Heart left ventricle (tissue), 16 donors: ENCODE measurements at regions not wholly inside any gene's neighbourhood (a gene's known extent, or its start where the extent isn't known, plus 50 kb on each side); places are given as distances from the start of the nearest gene placed in this dataset.

Source experiments
- ATAC-seq, 4 donors: fragments of 200-7000 bp; cut with Tn5 transposase; one replicate each; pipeline ENCODE4 v1.9.1; 2020 to 2022; ENCODE audit warnings: moderate library complexity in 4 of 4, mild to moderate bottlenecking in 3 of 4, moderate number of reproducible peaks in 1 of 4
- DNase-seq, 5 donors: peaks; one replicate each; pipeline ENCODE4 v3.0.0-alpha.2; 2020
- H3K27ac ChIP-seq, 12 donors: fragments of 200-600 bp; sonication (generic) in 4 of 12; one replicate each; pipeline versions ENCODE4 v1.5.0 to v1.8.0; 2016 to 2022; ENCODE audit warnings: mild to moderate bottlenecking in 2 of 12
- H3K27me3 ChIP-seq, 9 donors: fragments of 200-600 bp; sonication (generic) in 2 of 9; one replicate each; pipeline versions ENCODE4 v1.5.1 to v1.8.0; 2016 to 2022; ENCODE audit warnings: mild to moderate bottlenecking in 3 of 9
- H3K36me3 ChIP-seq, 9 donors: fragments of 200-600 bp; sonication (generic) in 2 of 9; one replicate each; pipeline versions ENCODE4 v1.5.0 to v1.8.0; 2018 to 2022; ENCODE audit warnings: mild to moderate bottlenecking in 2 of 9
- H3K4me1 ChIP-seq, 12 donors: fragments of 200-600 bp; sonication (generic) in 4 of 12; one replicate each; pipeline versions ENCODE4 v1.5.0 to v1.8.0; 2016 to 2022; ENCODE audit warnings: mild to moderate bottlenecking in 3 of 12
- H3K4me3 ChIP-seq, 12 donors: fragments of 200-600 bp; sonication (generic) in 4 of 12; one replicate each; pipeline versions ENCODE4 v1.5.0 to v1.8.0; 2017 to 2022; ENCODE audit warnings: mild to moderate bottlenecking in 9 of 12, moderate library complexity in 4 of 12
- H3K9me3 ChIP-seq, 12 donors: fragments of 200-600 bp; sonication (generic) in 4 of 12; one replicate each; pipeline versions ENCODE4 v1.5.0 to v1.8.0; 2016 to 2022; ENCODE audit warnings: mild to moderate bottlenecking in 1 of 12
- CTCF ChIP-seq, 12 donors: fragments of 200-600 bp; sonication (generic) in 4 of 12; IDR thresholded peaks; one replicate each; pipeline versions ENCODE4 v1.5.0 to v1.8.0; 2018 to 2022; ENCODE audit warnings: antibody characterized with exemption in 12 of 12, mild to moderate bottlenecking in 5 of 12
- POLR2A ChIP-seq, 2 donors: fragments of 450-650 bp; IDR thresholded peaks; one replicate each; pipeline ENCODE4 v1.6.1; 2017; ENCODE audit warnings: antibody characterized with exemption in 2 of 2, mild to moderate bottlenecking in 2 of 2, moderate library complexity in 2 of 2
- WGBS, 4 donors: extraction: QIAGEN DNeasy Blood & Tissue Kit in 2 of 4; methylation state at CpG; one replicate each; pipeline versions ENCODE4 v1.1.5 to v1.1.7; 2013 to 2018; 5-methylcytosine and 5-hydroxymethylcytosine counted together
- intact Hi-C, 10 donors: fragments of 100-400 bp; cut with DNase I; formaldehyde crosslinking; loops; one replicate each; pipeline versions ENCODE4 v1.11.1 to v1.14.2; 2022
- donor health status: ischemic (EF 13 %, LVEDD 7.1; RV severe dilation, severe dysfunction).
- donor health status: healthy with polysubstance abuse.
- donor health status: DM: no; HTN: yes; CAD: no.
- donor health status: DM: no; HTN: no; CAD: no.
- donor health status: ischemic (EF 25% LVEDD 6.9; RV normal size, moderate dysfunction).
- donor health status: ischemic (EF 25% LVEDD 5.7; RV mildly dilated, moderate dysfunction).
- donor health status: healthy.
- donor health status: DM: yes; HTN: yes; CAD: no.
- donor health status: ischemic (EF 35%, LVEDD 5.7; RV mildly dilated, moderate dysfunction).
- donor health status: nonischemic (EF 11% LVEDD 7.7; RV severe dilation, severe dysfunction).
- donor health status: DM: yes; HTN: yes; CAD: no.
- donor health status: PGD.
- donor health status: ischemic (EF 29% LVEDD 5.4; RV normal size, mild dysfunction).
- donor health status: nonischemic (EF 23%, LVEDD 6.1; RV moderate dilation, normal function).

- peaks cover 0 to 3% (median 0%) of the 10 kb centered on the region in 12 donors for H3K9me3 ChIP-seq
- no peaks in the 10 kb centered on the region for H3K36me3 ChIP-seq
- no peak overlapping the region for H3K27ac ChIP-seq
- WGBS, 4 donors: 64 to 73% (median 66%) methylated on average over 5 of the region's 5 CpGs
- no peaks in the 10 kb centered on the region for H3K4me1 ChIP-seq
- H3K27me3 ChIP-seq: no peaks in the 10 kb centered on the region
- TF ChIP-seq POLR2A (IDR thresholded peaks at IDR 0.05) (no peak), CTCF (IDR thresholded peaks at IDR 0.05) (no peak)
- intact Hi-C loops: no loop called here
- DNase-seq (no peak), ATAC-seq (no peak)
- no peak overlapping the region for H3K4me3 ChIP-seq
Observed at GRCh38 chr13:94928127-94928775, 215.9 kb upstream of the SOX21 start.

GRCh38 chr13:94925263-94925662 lies 212.9 kb upstream of the SOX21 start:
- DNase-seq (no peak), ATAC-seq (no peak)
- Histone ChIP-seq H3K4me1 (no peaks in the 10 kb centered on the region), H3K36me3 (no peaks in the 10 kb centered on the region), H3K9me3 (no peaks in the 10 kb centered on the region), H3K27ac (no peak overlapping the region), H3K27me3 (no peaks in the 10 kb centered on the region), H3K4me3 (no peak overlapping the region)
- TF ChIP-seq CTCF (IDR thresholded peaks at IDR 0.05) (no peak), POLR2A (IDR thresholded peaks at IDR 0.05) (no peak)
- intact Hi-C loops: no loop called here
- 63 to 78% (median 68%) methylated on average over 3 of the region's 3 CpGs for WGBS, 4 donors

GRCh38 chr13:94921181-94921580 lies 208.8 kb upstream of the SOX21 start:
- Histone ChIP-seq H3K27ac (no peak overlapping the region), H3K4me3 (no peak overlapping the region), H3K36me3 (no peaks in the 10 kb centered on the region), H3K27me3 (no peaks in the 10 kb centered on the region), H3K9me3 (no peaks in the 10 kb centered on the region), H3K4me1 (no peaks in the 10 kb centered on the region)
- TF ChIP-seq CTCF (IDR thresholded peaks at IDR 0.05) (no peak), POLR2A (IDR thresholded peaks at IDR 0.05) (no peak)
- ATAC-seq (no peak), DNase-seq (no peak)
- intact Hi-C loops: no loop called here
- WGBS, 4 donors: 37 to 48% (median 40%) methylated on average over 4 of the region's 4 CpGs

DNA sequence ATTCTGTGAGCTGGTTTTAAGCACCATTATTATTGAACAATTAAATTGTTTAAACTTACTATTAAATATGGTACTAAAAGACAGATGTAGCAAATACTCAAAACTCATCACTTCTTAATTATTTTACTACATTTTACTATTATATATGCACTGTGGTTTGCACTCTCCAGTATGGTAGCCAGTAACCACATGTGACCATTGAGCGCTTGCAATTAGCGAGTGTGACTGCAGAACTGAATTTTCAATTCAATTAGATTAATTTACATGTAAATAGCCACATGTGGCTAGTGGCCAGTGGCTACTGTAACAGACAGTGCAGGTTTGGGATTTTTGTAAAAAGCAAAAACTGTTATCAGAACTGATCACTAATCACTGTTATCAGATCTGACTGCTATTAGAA lies 208.2 kb upstream of the SOX21 start:
- Histone ChIP-seq H3K27ac (no peak overlapping the region), H3K4me3 (no peak overlapping the region), H3K27me3 (no peaks in the 10 kb centered on the region), H3K36me3 (no peaks in the 10 kb centered on the region), H3K9me3 (peaks cover 0 to 4% (median 0%) of the 10 kb centered on the region in 12 donors), H3K4me1 (no peaks in the 10 kb centered on the region)
- TF ChIP-seq POLR2A (IDR thresholded peaks at IDR 0.05) (no peak), CTCF (IDR thresholded peaks at IDR 0.05) (no peak)
- ATAC-seq (no peak), DNase-seq (no peak)
- intact Hi-C loops: no loop called here
- WGBS, 4 donors: 80 to 91% (median 85%) methylated on average over 2 of the region's 2 CpGs
